ENCODE measurements at regions not wholly inside any gene's neighbourhood (a gene's known extent, or its start where the extent isn't known, plus 50 kb on each side); places are given as distances from the start of the nearest gene placed in this dataset.
"Not testable (repeated sequence)": the region's sequence is repeated elsewhere in the genome, so short reads cannot be mapped to it uniquely, and the experiment has no call there.

GRCh38 chr22:25492162-25492561 is 72.3 kb upstream of the GRK3 start:
- in situ Hi-C loops (cut with HindIII; ENCODE audit: low pct_ligation_motif_present, low pct_unique_long_range_greater_than_20kb, low sequenced_read_pairs): no loop called here
- DNase-seq: no peak

- DNase-seq: no peak
Measured at GRCh38 chr22:25492841-25493734, 71.4 kb upstream of the GRK3 start.

GRCh38 chr22:25493794-25494193 is 70.7 kb upstream of the GRK3 start:
- no peak for DNase-seq
- in situ Hi-C loops (cut with HindIII; ENCODE audit: low pct_ligation_motif_present, low pct_unique_long_range_greater_than_20kb, low sequenced_read_pairs): no loop called here

More at GRCh38 chr22:25492841-25493734, 71.4 kb upstream of the GRK3 start:
- in situ Hi-C loops (cut with HindIII; ENCODE audit: low pct_ligation_motif_present, low pct_unique_long_range_greater_than_20kb, low sequenced_read_pairs): no loop called here

- in situ Hi-C loops (cut with HindIII; ENCODE audit: low pct_ligation_motif_present, low pct_unique_long_range_greater_than_20kb, low sequenced_read_pairs): no loop called here
- DNase-seq: no peak
Measured at GRCh38 chr22:25494774-25495173, 69.7 kb upstream of the GRK3 start.

- in situ Hi-C loops (cut with HindIII; ENCODE audit: low pct_ligation_motif_present, low pct_unique_long_range_greater_than_20kb, low sequenced_read_pairs): no loop called here
- DNase-seq: no peak
Measured at GRCh38 chr22:25495285-25495684, 69.2 kb upstream of the GRK3 start.

- in situ Hi-C loops (cut with HindIII; ENCODE audit: low pct_ligation_motif_present, low pct_unique_long_range_greater_than_20kb, low sequenced_read_pairs): no loop called here
- no peak for DNase-seq
Measured at GRCh38 chr22:25496396-25497064, 67.9 kb upstream of the GRK3 start.

- in situ Hi-C loops (cut with HindIII; ENCODE audit: low pct_ligation_motif_present, low pct_unique_long_range_greater_than_20kb, low sequenced_read_pairs): no loop called here
- DNase-seq: peak; percentile 17
Measured at GRCh38 chr22:25497181-25497641, 67.3 kb upstream of the GRK3 start.

GRCh38 chr22:25497716-25498115 is 66.8 kb upstream of the GRK3 start:
- no peak for DNase-seq
- in situ Hi-C loops (cut with HindIII; ENCODE audit: low pct_ligation_motif_present, low pct_unique_long_range_greater_than_20kb, low sequenced_read_pairs): no loop called here

- in situ Hi-C loops (cut with HindIII; ENCODE audit: low pct_ligation_motif_present, low pct_unique_long_range_greater_than_20kb, low sequenced_read_pairs); DNase-seq: not testable (repeated sequence)
Measured at GRCh38 chr22:25500671-25501070, 63.8 kb upstream of the GRK3 start.

- in situ Hi-C loops (cut with HindIII; ENCODE audit: low pct_ligation_motif_present, low pct_unique_long_range_greater_than_20kb, low sequenced_read_pairs): not testable (repeated sequence)
Measured at GRCh38 chr22:25504017-25504416, 60.5 kb upstream of the GRK3 start.

GRCh38 chr22:25508161-25508560 is 56.3 kb upstream of the GRK3 start:
- in situ Hi-C loops (cut with HindIII; ENCODE audit: low pct_ligation_motif_present, low pct_unique_long_range_greater_than_20kb, low sequenced_read_pairs): no loop called here
- no peak for DNase-seq

More at GRCh38 chr22:25504017-25504416, 60.5 kb upstream of the GRK3 start:
- not testable (repeated sequence) for DNase-seq

- in situ Hi-C loops (cut with HindIII; ENCODE audit: low pct_ligation_motif_present, low pct_unique_long_range_greater_than_20kb, low sequenced_read_pairs): no loop called here
- no peak for DNase-seq
Measured at GRCh38 chr22:25508761-25509321, 55.6 kb upstream of the GRK3 start.

- in situ Hi-C loops (cut with HindIII; ENCODE audit: low pct_ligation_motif_present, low pct_unique_long_range_greater_than_20kb, low sequenced_read_pairs): no loop called here
- no peak for DNase-seq
Measured at GRCh38 chr22:25509374-25509791, 55.1 kb upstream of the GRK3 start.

- in situ Hi-C loops (cut with HindIII; ENCODE audit: low pct_ligation_motif_present, low pct_unique_long_range_greater_than_20kb, low sequenced_read_pairs): no loop called here
- DNase-seq: no peak
Measured at GRCh38 chr22:25510876-25511275, 53.6 kb upstream of the GRK3 start.

- in situ Hi-C loops (cut with HindIII; ENCODE audit: low pct_ligation_motif_present, low pct_unique_long_range_greater_than_20kb, low sequenced_read_pairs): no loop called here
- DNase-seq: no peak
Measured at GRCh38 chr22:25511725-25512124, 52.8 kb upstream of the GRK3 start.

GRCh38 chr22:25514436-25515180 is 49.9 kb upstream of the GRK3 start:
- DNase-seq: no peak
- in situ Hi-C loops (cut with HindIII; ENCODE audit: low pct_ligation_motif_present, low pct_unique_long_range_greater_than_20kb, low sequenced_read_pairs): no loop called here

All from ACHN (cell line).